AG10803 (cell line): ENCODE measurements at regions not wholly inside any gene's neighbourhood (a gene's known extent, or its start where the extent isn't known, plus 50 kb on each side); places are given as distances from the start of the nearest gene placed in this dataset.
"Not testable (repeated sequence)": the region's sequence is repeated elsewhere in the genome, so short reads cannot be mapped to it uniquely, and the experiment has no call there.

Experiments
- DNase-seq: peaks from one replicate; pipeline ENCODE4 v3.0.0; 2010; ENCODE audit warnings: low read depth
- H3K4me3 ChIP-seq: 2 replicates; pipeline ENCODE4 v1.5.1; 2011; ENCODE audit warnings: mild to moderate bottlenecking, low read length, control low read depth
- TF ChIP-seq, protein P1 (sequence below): conservative IDR thresholded peaks from 2 replicates; pipeline ENCODE4 v1.5.1; 2011; ENCODE audit warnings: mild to moderate bottlenecking, low read length, control low read depth, inconsistent platforms

GRCh38 chr13:89076622-89077021 is 1405.5 kb downstream of the SLITRK5 start:
- no peak overlapping the region for H3K4me3 ChIP-seq
- no peak for DNase-seq
- TF ChIP-seq, protein P1, sequence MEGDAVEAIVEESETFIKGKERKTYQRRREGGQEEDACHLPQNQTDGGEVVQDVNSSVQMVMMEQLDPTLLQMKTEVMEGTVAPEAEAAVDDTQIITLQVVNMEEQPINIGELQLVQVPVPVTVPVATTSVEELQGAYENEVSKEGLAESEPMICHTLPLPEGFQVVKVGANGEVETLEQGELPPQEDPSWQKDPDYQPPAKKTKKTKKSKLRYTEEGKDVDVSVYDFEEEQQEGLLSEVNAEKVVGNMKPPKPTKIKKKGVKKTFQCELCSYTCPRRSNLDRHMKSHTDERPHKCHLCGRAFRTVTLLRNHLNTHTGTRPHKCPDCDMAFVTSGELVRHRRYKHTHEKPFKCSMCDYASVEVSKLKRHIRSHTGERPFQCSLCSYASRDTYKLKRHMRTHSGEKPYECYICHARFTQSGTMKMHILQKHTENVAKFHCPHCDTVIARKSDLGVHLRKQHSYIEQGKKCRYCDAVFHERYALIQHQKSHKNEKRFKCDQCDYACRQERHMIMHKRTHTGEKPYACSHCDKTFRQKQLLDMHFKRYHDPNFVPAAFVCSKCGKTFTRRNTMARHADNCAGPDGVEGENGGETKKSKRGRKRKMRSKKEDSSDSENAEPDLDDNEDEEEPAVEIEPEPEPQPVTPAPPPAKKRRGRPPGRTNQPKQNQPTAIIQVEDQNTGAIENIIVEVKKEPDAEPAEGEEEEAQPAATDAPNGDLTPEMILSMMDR: no peak

GRCh38 chr13:89082623-89083022 is 1411.5 kb downstream of the SLITRK5 start:
- no peak for DNase-seq
- no peak overlapping the region for H3K4me3 ChIP-seq
- TF ChIP-seq, protein P1: no peak

DNA sequence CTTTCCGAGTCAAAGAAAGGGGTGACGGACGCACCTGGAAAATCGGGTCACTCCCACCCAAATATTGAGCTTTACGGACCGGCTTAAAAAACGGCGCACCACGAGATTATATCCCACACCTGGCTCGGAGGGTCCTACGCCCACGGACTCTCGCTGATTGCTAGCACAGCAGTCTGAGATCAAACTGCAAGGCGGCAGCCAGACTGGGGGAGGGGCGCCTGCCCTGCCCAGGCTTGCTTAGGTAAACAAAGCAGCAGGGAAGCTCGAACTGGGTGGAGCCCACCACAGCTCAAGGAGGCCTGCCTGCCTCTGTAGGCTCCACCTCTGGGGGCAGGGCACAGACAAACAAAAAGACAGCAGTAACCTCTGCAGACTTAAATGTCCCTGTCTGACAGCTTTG is 1416.9 kb downstream of the SLITRK5 start:
- not testable (repeated sequence) for DNase-seq, H3K4me3 ChIP-seq

DNA sequence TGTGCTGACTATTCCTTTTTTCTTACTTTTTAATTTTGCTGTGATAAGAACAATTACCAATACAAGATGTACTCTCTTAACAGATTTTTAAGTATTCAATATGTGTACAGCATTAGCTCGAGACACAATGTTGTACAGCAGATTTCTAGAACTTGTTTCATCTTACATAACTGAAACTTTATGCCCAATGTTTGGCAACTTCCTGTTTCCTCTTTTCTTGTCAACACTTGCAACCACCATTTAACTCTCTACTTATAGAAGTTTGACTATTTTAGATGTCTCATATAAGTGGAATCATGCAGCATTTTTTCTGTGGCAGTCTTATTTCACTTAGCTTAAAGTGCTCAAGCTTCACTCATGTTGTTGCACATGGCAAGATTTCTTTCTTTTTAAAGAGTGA is 1426.8 kb downstream of the SLITRK5 start:
- TF ChIP-seq, protein P1: no peak
- H3K4me3 ChIP-seq: no peak overlapping the region
- DNase-seq: no peak

GRCh38 chr13:89113744-89114143 is 1442.6 kb downstream of the SLITRK5 start:
- no peak for DNase-seq
- H3K4me3 ChIP-seq: no peak overlapping the region
- TF ChIP-seq, protein P1: no peak

- H3K4me3 ChIP-seq: no peak overlapping the region
- TF ChIP-seq, protein P1: 0 out of 2 replicates have a peak, but pooled peaks have one; percentile 12
- no peak for DNase-seq
These were observed 1444.1 kb downstream of the SLITRK5 start for GRCh38 chr13:89115307-89115706.

- H3K4me3 ChIP-seq: no peak overlapping the region
- TF ChIP-seq, protein P1: no peak
- no peak for DNase-seq
These were observed 1465.5 kb downstream of the SLITRK5 start for GRCh38 chr13:89136678-89137077.

DNA sequence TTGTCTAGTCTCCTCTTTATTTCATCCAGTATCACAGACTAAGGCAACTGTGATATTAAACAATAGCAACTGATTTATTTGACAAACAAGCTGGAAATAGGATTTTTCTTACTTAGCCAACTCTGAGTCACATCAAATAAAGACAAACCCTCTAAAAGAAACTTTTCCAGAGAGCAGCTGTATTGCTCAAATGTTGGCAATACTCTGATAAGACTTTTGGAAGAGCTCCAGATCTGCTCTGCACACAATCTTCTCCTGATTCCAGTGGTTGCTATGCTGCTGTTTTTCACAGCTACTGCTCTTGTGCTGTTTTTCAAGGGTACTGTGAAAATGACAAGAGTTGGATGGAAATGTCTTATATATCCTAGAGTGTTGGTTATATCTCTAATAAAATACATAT is 1479.2 kb downstream of the SLITRK5 start:
- H3K4me3 ChIP-seq: no peak overlapping the region
- no peak for DNase-seq
- TF ChIP-seq, protein P1: no peak
